ENCODE measurements at regions not wholly inside any gene's neighbourhood (a gene's known extent, or its start where the extent isn't known, plus 50 kb on each side); places are given as distances from the start of the nearest gene placed in this dataset.

- H4K8ac ChIP-seq (ENCODE audit: low read depth, low read length) = no peak overlapping the region
- H3K9me3 ChIP-seq (ENCODE audit: insufficient read depth, low read depth, low read length) = no peaks in the 10 kb centered on the region
- no peak overlapping the region for H3K23ac ChIP-seq (ENCODE audit: low read length)
- no peak overlapping the region for H4K12ac ChIP-seq (ENCODE audit: low read depth, low read length)
- no peak overlapping the region for H3K4me2 ChIP-seq (ENCODE audit: low read length)
- no peak overlapping the region for H3K18ac ChIP-seq (ENCODE audit: low read length)
- no CpG with 5 or more reads among the region's 2 CpGs for WGBS (ENCODE audit: extremely low coverage, insufficient coverage, insufficient read length)
- no peak overlapping the region for H2BK120ac ChIP-seq (ENCODE audit: insufficient read depth, low read length, poor library complexity)
- H4K91ac ChIP-seq (ENCODE audit: low read depth, low read length) = no peak overlapping the region
- no peak overlapping the region for H3K27ac ChIP-seq (ENCODE audit: low read depth, low read length)
- peaks cover 2% of the 10 kb centered on the region for H3K79me2 ChIP-seq (ENCODE audit: control insufficient read depth, insufficient read depth, low read length, poor library complexity)
- H2AK5ac ChIP-seq (ENCODE audit: low read length) = no peak overlapping the region
- H3K14ac ChIP-seq (ENCODE audit: low read length) = no peak overlapping the region
- no peaks in the 10 kb centered on the region for H3K79me1 ChIP-seq (ENCODE audit: low read length)
- DNase-seq = no peak
- H2BK5ac ChIP-seq (ENCODE audit: low read depth, low read length, poor library complexity) = no peak overlapping the region
- H2AFZ ChIP-seq (ENCODE audit: insufficient read depth, low read length, poor library complexity) = no peak overlapping the region
- H3K4me3 ChIP-seq (ENCODE audit: low read depth, low read length) = no peak overlapping the region
- no peaks in the 10 kb centered on the region for H3K36me3 ChIP-seq (ENCODE audit: control insufficient read depth in 1 of 2, insufficient read depth in 2 of 2, low read length in 2 of 2)
- no peaks in the 10 kb centered on the region for H3K27me3 ChIP-seq (ENCODE audit: insufficient read depth, low read length)
- no peak overlapping the region for H2BK12ac ChIP-seq (ENCODE audit: low read length)
- H3K4ac ChIP-seq (ENCODE audit: low read depth, low read length) = no peak overlapping the region
- peaks cover 3 to 6% of the 10 kb centered on the region in 2 experiments for H3K4me1 ChIP-seq (ENCODE audit: control insufficient read depth in 1 of 2, insufficient read depth in 2 of 2, low read length in 2 of 2)
- H3K9ac ChIP-seq (ENCODE audit: low read length) = no peak overlapping the region
These were observed 98.1 kb upstream of the NRIP1 start for GRCh38 chr21:15162921-15163320.

- WGBS (ENCODE audit: extremely low coverage, insufficient coverage, insufficient read length) = no CpG with 5 or more reads among the region's 9 CpGs
- Histone ChIP-seq H3K4me3 (ENCODE audit: low read depth, low read length) (no peak overlapping the region), H2BK120ac (ENCODE audit: insufficient read depth, low read length, poor library complexity) (no peak overlapping the region), H3K23ac (ENCODE audit: low read length) (no peak overlapping the region), H3K14ac (ENCODE audit: low read length) (no peak overlapping the region), H3K27me3 (ENCODE audit: insufficient read depth, low read length) (no peaks in the 10 kb centered on the region), H3K9ac (ENCODE audit: low read length) (no peak overlapping the region), H4K8ac (ENCODE audit: low read depth, low read length) (no peak overlapping the region), H3K18ac (ENCODE audit: low read length) (no peak overlapping the region), H2BK5ac (ENCODE audit: low read depth, low read length, poor library complexity) (no peak overlapping the region), H3K79me1 (ENCODE audit: low read length) (no peaks in the 10 kb centered on the region), H3K79me2 (ENCODE audit: control insufficient read depth, insufficient read depth, low read length, poor library complexity) (peaks cover 2% of the 10 kb centered on the region), H2AFZ (ENCODE audit: insufficient read depth, low read length, poor library complexity) (no peak overlapping the region), H2BK12ac (ENCODE audit: low read length) (no peak overlapping the region), H3K4ac (ENCODE audit: low read depth, low read length) (no peak overlapping the region), H2AK5ac (ENCODE audit: low read length) (no peak overlapping the region), H3K27ac (ENCODE audit: low read depth, low read length) (no peak overlapping the region), H3K4me2 (ENCODE audit: low read length) (no peak overlapping the region), H3K36me3 (ENCODE audit: control insufficient read depth in 1 of 2, insufficient read depth in 2 of 2, low read length in 2 of 2) (no peaks in the 10 kb centered on the region), H3K4me1 (ENCODE audit: control insufficient read depth in 1 of 2, insufficient read depth in 2 of 2, low read length in 2 of 2) (peaks cover 3 to 6% of the 10 kb centered on the region in 2 experiments), H3K9me3 (ENCODE audit: insufficient read depth, low read depth, low read length) (no peaks in the 10 kb centered on the region), H4K91ac (ENCODE audit: low read depth, low read length) (no peak overlapping the region), H4K12ac (ENCODE audit: low read depth, low read length) (no peak overlapping the region)
- DNase-seq = no peak
These were observed 99.5 kb upstream of the NRIP1 start for GRCh38 chr21:15164273-15164672.

DNA sequence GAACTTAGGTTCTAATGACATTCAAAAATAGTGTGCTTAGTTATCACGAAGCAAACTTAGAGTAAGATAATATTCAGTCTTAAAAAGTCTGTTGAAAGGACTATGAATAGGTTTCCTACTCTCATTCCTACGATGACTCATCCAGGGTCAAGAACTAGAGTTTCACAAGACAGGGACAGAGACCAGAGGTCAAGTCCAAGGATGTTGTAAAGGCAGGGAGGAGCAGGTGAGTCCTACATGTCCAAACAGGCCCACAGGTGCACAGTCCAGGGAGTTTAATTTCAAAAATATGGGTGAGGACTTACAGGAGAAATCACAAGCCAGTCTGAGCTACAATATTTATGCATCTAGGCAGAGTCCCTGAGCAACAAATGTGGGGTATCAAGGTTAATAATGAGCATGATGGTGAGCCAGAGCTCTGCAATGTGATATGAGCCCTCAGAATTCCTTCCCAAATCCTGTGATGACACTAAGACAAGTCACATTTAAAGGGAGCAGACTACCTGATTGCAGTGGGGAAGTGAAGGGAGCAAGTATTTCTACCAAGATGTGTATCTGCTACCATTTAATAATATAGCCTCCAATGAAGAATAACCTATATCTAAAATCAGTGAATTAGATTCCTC is 100.0 kb upstream of the NRIP1 start:
- H3K9me3 ChIP-seq (ENCODE audit: insufficient read depth, low read depth, low read length) = no peaks in the 10 kb centered on the region
- H4K12ac ChIP-seq (ENCODE audit: low read depth, low read length) = no peak overlapping the region
- H3K27me3 ChIP-seq (ENCODE audit: insufficient read depth, low read length) = no peaks in the 10 kb centered on the region
- peaks cover 2% of the 10 kb centered on the region for H3K79me2 ChIP-seq (ENCODE audit: control insufficient read depth, insufficient read depth, low read length, poor library complexity)
- peaks cover 3 to 6% of the 10 kb centered on the region in 2 experiments for H3K4me1 ChIP-seq (ENCODE audit: control insufficient read depth in 1 of 2, insufficient read depth in 2 of 2, low read length in 2 of 2)
- H3K23ac ChIP-seq (ENCODE audit: low read length) = no peak overlapping the region
- no peak overlapping the region for H2BK12ac ChIP-seq (ENCODE audit: low read length)
- no peak overlapping the region for H3K18ac ChIP-seq (ENCODE audit: low read length)
- no peak overlapping the region for H4K8ac ChIP-seq (ENCODE audit: low read depth, low read length)
- no peaks in the 10 kb centered on the region for H3K36me3 ChIP-seq (ENCODE audit: control insufficient read depth in 1 of 2, insufficient read depth in 2 of 2, low read length in 2 of 2)
- no peak overlapping the region for H2AK5ac ChIP-seq (ENCODE audit: low read length)
- H3K9ac ChIP-seq (ENCODE audit: low read length) = no peak overlapping the region
- H2AFZ ChIP-seq (ENCODE audit: insufficient read depth, low read length, poor library complexity) = no peak overlapping the region
- peak; percentile 40 to 78 for DNase-seq
- H2BK5ac ChIP-seq (ENCODE audit: low read depth, low read length, poor library complexity) = no peak overlapping the region
- whole genome bisulfite sequencing (ENCODE audit: extremely low coverage, insufficient coverage, insufficient read length) = no CpG with 5 or more reads among the region's 2 CpGs
- H2BK120ac ChIP-seq (ENCODE audit: insufficient read depth, low read length, poor library complexity) = no peak overlapping the region
- no peak overlapping the region for H3K4ac ChIP-seq (ENCODE audit: low read depth, low read length)
- H3K4me2 ChIP-seq (ENCODE audit: low read length) = no peak overlapping the region
- H3K4me3 ChIP-seq (ENCODE audit: low read depth, low read length) = no peak overlapping the region
- no peak overlapping the region for H3K14ac ChIP-seq (ENCODE audit: low read length)
- no peaks in the 10 kb centered on the region for H3K79me1 ChIP-seq (ENCODE audit: low read length)
- H4K91ac ChIP-seq (ENCODE audit: low read depth, low read length) = no peak overlapping the region
- H3K27ac ChIP-seq (ENCODE audit: low read depth, low read length) = no peak overlapping the region

DNA sequence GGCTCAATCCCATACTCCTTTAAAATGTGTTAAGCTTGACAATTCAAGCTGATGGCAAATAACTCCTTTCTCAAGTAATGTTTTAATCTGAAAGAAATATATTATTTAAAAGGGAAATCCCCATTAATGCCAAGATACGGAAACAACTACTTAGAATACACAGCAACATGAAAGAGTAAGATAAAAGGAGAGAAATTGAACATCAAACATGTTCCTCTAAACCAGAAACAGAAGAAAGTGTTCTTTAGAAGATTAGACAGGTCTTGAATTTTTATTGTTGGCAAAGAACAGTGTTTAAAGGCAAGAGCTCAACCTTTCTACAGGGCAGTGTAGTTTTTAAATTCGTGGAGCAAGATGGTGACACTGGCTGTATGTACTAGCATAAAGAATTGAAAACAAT is 105.8 kb upstream of the NRIP1 start:
- H3K79me1 ChIP-seq (ENCODE audit: low read length) = no peaks in the 10 kb centered on the region
- H2AFZ ChIP-seq (ENCODE audit: insufficient read depth, low read length, poor library complexity) = no peak overlapping the region
- H3K9ac ChIP-seq (ENCODE audit: low read length) = no peak overlapping the region
- H3K27ac ChIP-seq (ENCODE audit: low read depth, low read length) = no peak overlapping the region
- H2BK120ac ChIP-seq (ENCODE audit: insufficient read depth, low read length, poor library complexity) = no peak overlapping the region
- H3K4me2 ChIP-seq (ENCODE audit: low read length) = no peak overlapping the region
- H3K79me2 ChIP-seq (ENCODE audit: control insufficient read depth, insufficient read depth, low read length, poor library complexity) = no peaks in the 10 kb centered on the region
- H3K18ac ChIP-seq (ENCODE audit: low read length) = no peak overlapping the region
- H3K4ac ChIP-seq (ENCODE audit: low read depth, low read length) = no peak overlapping the region
- H3K4me1 ChIP-seq (ENCODE audit: control insufficient read depth in 1 of 2, insufficient read depth in 2 of 2, low read length in 2 of 2) = no peaks in the 10 kb centered on the region
- H4K91ac ChIP-seq (ENCODE audit: low read depth, low read length) = no peak overlapping the region
- H4K12ac ChIP-seq (ENCODE audit: low read depth, low read length) = no peak overlapping the region
- H3K27me3 ChIP-seq (ENCODE audit: insufficient read depth, low read length) = no peaks in the 10 kb centered on the region
- no peak overlapping the region for H2BK12ac ChIP-seq (ENCODE audit: low read length)
- no peak overlapping the region for H3K14ac ChIP-seq (ENCODE audit: low read length)
- no peaks in the 10 kb centered on the region for H3K36me3 ChIP-seq (ENCODE audit: control insufficient read depth in 1 of 2, insufficient read depth in 2 of 2, low read length in 2 of 2)
- H3K4me3 ChIP-seq (ENCODE audit: low read depth, low read length) = no peak overlapping the region
- no peak overlapping the region for H2AK5ac ChIP-seq (ENCODE audit: low read length)
- no peak overlapping the region for H2BK5ac ChIP-seq (ENCODE audit: low read depth, low read length, poor library complexity)
- H4K8ac ChIP-seq (ENCODE audit: low read depth, low read length) = no peak overlapping the region
- H3K9me3 ChIP-seq (ENCODE audit: insufficient read depth, low read depth, low read length) = no peaks in the 10 kb centered on the region
- DNase-seq = no peak
- no CpG with 5 or more reads among the region's 2 CpGs for WGBS (ENCODE audit: extremely low coverage, insufficient coverage, insufficient read length)
- no peak overlapping the region for H3K23ac ChIP-seq (ENCODE audit: low read length)

Data from trophoblast cell (in vitro differentiated cells and primary cell).